ENCODE measurements at regions not wholly inside any gene's neighbourhood (a gene's known extent, or its start where the extent isn't known, plus 50 kb on each side); places are given as distances from the start of the nearest gene placed in this dataset.

DNA sequence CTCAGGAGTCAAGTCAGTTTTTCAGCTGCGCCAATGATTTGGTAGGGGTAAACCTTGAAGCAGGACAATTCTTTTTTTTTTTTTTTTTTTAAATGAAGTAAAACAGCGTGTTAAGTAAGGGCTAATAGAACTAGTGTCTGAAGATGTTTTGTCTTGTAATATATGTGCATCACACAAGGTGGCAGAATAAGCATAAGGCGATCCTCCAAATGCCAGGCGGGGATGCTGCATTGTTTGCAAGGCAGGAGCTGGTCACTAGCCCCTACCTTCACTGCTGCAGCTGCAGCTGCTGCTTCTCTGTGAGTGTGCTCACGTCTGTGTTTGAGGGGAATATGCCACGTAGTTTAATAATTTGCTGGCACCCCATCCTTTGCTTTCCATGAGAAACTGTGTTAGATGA, 272.7 kb upstream of the MAP3K7 start:
- no peak for DNase-seq (ENCODE audit: low spot score)
- TF ChIP-seq, protein P1, sequence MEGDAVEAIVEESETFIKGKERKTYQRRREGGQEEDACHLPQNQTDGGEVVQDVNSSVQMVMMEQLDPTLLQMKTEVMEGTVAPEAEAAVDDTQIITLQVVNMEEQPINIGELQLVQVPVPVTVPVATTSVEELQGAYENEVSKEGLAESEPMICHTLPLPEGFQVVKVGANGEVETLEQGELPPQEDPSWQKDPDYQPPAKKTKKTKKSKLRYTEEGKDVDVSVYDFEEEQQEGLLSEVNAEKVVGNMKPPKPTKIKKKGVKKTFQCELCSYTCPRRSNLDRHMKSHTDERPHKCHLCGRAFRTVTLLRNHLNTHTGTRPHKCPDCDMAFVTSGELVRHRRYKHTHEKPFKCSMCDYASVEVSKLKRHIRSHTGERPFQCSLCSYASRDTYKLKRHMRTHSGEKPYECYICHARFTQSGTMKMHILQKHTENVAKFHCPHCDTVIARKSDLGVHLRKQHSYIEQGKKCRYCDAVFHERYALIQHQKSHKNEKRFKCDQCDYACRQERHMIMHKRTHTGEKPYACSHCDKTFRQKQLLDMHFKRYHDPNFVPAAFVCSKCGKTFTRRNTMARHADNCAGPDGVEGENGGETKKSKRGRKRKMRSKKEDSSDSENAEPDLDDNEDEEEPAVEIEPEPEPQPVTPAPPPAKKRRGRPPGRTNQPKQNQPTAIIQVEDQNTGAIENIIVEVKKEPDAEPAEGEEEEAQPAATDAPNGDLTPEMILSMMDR (IDR thresholded peaks at IDR 0.05; ENCODE audit: extremely low read depth, missing control alignments): no peak

DNA sequence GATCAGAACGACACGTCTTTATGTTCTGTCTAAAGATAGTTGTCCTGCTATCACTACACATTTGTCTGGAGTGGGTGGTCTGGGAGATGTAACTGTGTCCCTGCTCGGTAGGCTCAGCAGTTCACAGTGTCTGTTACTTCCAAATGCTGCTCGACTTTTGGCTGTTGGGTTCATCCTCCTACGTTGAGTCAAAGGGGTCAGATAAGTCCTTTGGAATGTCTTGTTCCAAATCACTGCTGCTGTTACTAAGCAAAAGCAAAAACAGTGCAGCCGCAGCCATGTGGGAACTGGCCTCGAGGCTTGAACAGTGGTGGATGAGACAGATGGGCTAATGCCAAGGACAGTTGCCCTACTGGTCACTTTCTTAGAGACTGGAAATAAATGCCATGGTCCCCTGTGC, 272.2 kb upstream of the MAP3K7 start:
- TF ChIP-seq, protein P1 (IDR thresholded peaks at IDR 0.05; ENCODE audit: extremely low read depth, missing control alignments): no peak
- DNase-seq (ENCODE audit: low spot score): no peak

DNA sequence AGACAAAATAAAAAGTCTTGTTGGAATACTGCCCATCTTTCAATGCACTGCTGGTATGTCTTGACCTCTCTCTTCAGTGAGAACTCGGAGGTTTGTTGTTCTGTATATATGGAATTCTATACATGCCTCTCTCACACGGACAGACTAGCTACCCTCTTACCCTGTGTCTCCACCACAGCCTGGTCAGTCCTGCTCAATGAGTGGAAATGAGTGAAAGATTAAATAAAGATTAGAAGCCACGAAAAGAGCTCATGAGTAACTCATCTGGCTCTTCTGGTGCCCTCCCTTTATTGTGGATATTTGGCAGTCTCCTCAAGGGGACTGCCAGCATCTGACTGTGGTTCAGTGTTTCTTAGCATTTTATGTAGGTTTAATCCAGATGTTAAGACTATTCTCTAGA, 262.8 kb upstream of the MAP3K7 start:
- no peak for DNase-seq (ENCODE audit: low spot score)
- TF ChIP-seq, protein P1 (IDR thresholded peaks at IDR 0.05; ENCODE audit: extremely low read depth, missing control alignments): no peak

DNA sequence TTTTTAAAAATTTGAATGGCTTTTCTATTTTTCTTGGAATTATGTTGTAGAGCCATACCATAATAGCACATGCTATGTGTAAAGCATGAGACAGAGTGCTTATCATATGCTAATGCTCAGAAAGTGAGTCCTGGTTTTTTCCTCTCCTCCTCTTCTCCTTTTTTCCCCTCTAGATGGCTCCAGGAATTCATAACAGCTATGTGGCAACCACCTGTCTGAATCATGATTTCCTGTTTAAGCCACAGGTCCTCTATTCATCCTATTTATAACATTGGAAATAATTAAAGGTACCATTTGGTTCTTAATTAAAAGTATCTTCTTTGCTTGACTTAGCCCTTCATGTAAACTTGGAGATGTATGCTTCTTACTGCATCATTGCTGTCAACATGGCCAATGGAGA, 260.0 kb upstream of the MAP3K7 start:
- TF ChIP-seq, protein P1 (IDR thresholded peaks at IDR 0.05; ENCODE audit: extremely low read depth, missing control alignments): no peak
- DNase-seq (ENCODE audit: low spot score): no peak

DNA sequence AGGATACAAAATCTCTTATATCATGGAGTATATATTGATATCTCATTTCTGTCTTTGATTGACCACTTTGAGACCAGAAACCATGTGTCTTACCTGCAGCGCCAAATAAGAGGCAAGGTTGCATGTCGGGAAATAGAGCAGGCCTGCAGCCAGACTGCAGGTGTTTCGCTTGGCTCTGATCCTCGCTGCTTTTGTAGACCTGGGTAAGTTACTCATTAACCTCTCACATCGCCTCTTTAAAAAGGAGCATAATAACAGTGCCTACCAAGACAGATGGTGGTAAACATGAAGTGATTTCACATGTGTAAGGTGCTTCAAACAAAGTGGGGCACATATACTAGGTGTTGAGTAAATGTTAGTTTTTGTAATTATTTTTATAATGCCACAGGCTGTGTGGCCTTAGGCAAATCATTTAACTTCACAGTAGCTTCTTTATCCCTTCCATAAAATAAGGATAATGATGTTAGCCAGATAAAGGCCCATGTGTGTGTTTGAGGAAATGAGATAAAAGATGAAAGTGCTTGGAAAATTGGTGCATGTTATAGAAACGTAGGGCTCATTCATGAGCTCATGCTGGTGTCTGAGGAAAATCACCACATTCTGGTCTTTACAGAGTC, 248.8 kb upstream of the MAP3K7 start:
- no peak for DNase-seq (ENCODE audit: low spot score)
- TF ChIP-seq, protein P1 (IDR thresholded peaks at IDR 0.05; ENCODE audit: extremely low read depth, missing control alignments): no peak

DNA sequence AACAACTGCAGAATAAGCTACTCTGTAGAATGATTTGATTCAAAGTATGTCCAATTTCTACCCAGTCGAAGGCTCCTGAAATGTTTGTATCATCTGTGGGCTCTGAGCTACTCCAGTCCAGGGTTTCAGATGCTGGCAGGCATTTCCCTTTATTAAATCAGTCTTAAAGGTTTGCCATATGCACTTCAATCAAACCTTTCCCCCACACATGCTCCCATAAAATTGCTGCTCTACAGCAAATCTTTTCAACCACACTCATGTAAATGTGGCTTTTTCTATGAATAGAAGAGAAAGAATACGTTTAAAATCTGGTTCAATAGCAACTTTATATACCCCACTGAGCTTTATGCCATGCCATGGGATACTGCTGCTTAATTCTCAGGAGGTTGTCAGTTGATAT, 242.4 kb upstream of the MAP3K7 start:
- no peak for DNase-seq (ENCODE audit: low spot score)
- TF ChIP-seq, protein P1 (IDR thresholded peaks at IDR 0.05; ENCODE audit: extremely low read depth, missing control alignments): no peak

DNA sequence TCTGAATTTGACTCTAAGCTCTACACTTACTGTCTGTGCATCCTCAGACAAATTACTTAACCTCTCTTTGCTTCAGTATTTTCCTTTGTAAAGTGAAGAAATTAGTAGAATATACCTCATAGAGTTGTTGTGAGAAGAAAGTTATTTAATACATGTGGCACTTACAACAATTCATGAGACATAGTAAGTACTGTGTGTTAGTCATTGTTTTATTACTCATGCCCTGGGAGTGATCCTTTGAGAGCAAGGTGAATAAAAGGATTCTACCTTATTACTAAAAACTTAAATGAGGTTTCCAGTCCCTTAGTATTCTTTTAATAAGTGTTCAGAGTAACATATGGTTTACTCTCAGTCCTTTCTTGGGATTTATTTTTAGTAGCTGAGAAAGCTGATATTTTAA, 233.6 kb upstream of the MAP3K7 start:
- no peak for DNase-seq (ENCODE audit: low spot score)
- TF ChIP-seq, protein P1 (IDR thresholded peaks at IDR 0.05; ENCODE audit: extremely low read depth, missing control alignments): no peak

Measured in GM20000 (cell line).